HUES48 (cell line): ENCODE measurements at regions not wholly inside any gene's neighbourhood (a gene's known extent, or its start where the extent isn't known, plus 50 kb on each side); places are given as distances from the start of the nearest gene placed in this dataset.

ENCODE experiments used
- H3K27ac ChIP-seq: one replicate; pipeline ENCODE4 v1.7.0; 2013; ENCODE audit warnings: low read depth, low read length, inconsistent platforms
- H3K27me3 ChIP-seq: 2 replicates; pipeline ENCODE4 v1.6.1; 2013; ENCODE audit warnings: mild to moderate bottlenecking, low read length; ENCODE audit not compliant: control insufficient read depth, insufficient read depth
- H3K36me3 ChIP-seq: 2 replicates; pipeline ENCODE4 v1.6.1; 2013; ENCODE audit warnings: low read length; ENCODE audit not compliant: control insufficient read depth, insufficient read depth
- H3K4me1 ChIP-seq: 2 replicates; pipeline ENCODE4 v1.6.1; 2013; ENCODE audit warnings: mild to moderate bottlenecking, low read length; ENCODE audit not compliant: control insufficient read depth, insufficient read depth
- H3K4me3 ChIP-seq: 2 replicates; pipeline ENCODE4 v1.5.1; 2013; ENCODE audit warnings: mild to moderate bottlenecking, low read depth, low read length
- H3K9ac ChIP-seq: 2 replicates; pipeline ENCODE4 v1.6.1; 2013; ENCODE audit warnings: mild to moderate bottlenecking, low read depth, low read length, moderate library complexity
- H3K9me3 ChIP-seq: 2 replicates; pipeline ENCODE4 v1.6.1; 2013; ENCODE audit warnings: low read length; ENCODE audit not compliant: control insufficient read depth, insufficient read depth

- no peaks in the 10 kb centered on the region for H3K36me3 ChIP-seq
- no peaks in the 10 kb centered on the region for H3K4me1 ChIP-seq
- no peak overlapping the region for H3K4me3 ChIP-seq
- no peaks in the 10 kb centered on the region for H3K9me3 ChIP-seq
- no peak overlapping the region for H3K27ac ChIP-seq
- no peaks in the 10 kb centered on the region for H3K27me3 ChIP-seq
- no peak overlapping the region for H3K9ac ChIP-seq
Measured at GRCh38 chr13:111037927-111038326, 77.2 kb upstream of the ARHGEF7 start.

GRCh38 chr13:111036665-111037064, 78.4 kb upstream of the ARHGEF7 start:
- H3K4me3 ChIP-seq, result no peak overlapping the region
- no peak overlapping the region for H3K27ac ChIP-seq
- no peaks in the 10 kb centered on the region for H3K9me3 ChIP-seq
- no peaks in the 10 kb centered on the region for H3K36me3 ChIP-seq
- H3K27me3 ChIP-seq, result no peaks in the 10 kb centered on the region
- H3K9ac ChIP-seq, result no peak overlapping the region
- H3K4me1 ChIP-seq, result no peaks in the 10 kb centered on the region

GRCh38 chr13:111035861-111036260, 79.2 kb upstream of the ARHGEF7 start:
- Histone ChIP-seq H3K36me3 (no peaks in the 10 kb centered on the region), H3K27me3 (no peaks in the 10 kb centered on the region)

GRCh38 chr13:111034811-111035210, 80.3 kb upstream of the ARHGEF7 start:
- H3K4me1 ChIP-seq, result no peaks in the 10 kb centered on the region
- H3K27me3 ChIP-seq, result no peaks in the 10 kb centered on the region
- no peak overlapping the region for H3K4me3 ChIP-seq
- H3K9me3 ChIP-seq, result no peaks in the 10 kb centered on the region
- H3K9ac ChIP-seq, result no peak overlapping the region
- H3K27ac ChIP-seq, result no peak overlapping the region
- no peaks in the 10 kb centered on the region for H3K36me3 ChIP-seq

More at GRCh38 chr13:111035861-111036260, 79.2 kb upstream of the ARHGEF7 start:
- no peak overlapping the region for H3K4me3 ChIP-seq
- H3K4me1 ChIP-seq, result no peaks in the 10 kb centered on the region
- no peak overlapping the region for H3K9ac ChIP-seq
- no peak overlapping the region for H3K27ac ChIP-seq
- H3K9me3 ChIP-seq, result no peaks in the 10 kb centered on the region

- no peaks in the 10 kb centered on the region for H3K4me1 ChIP-seq
- no peak overlapping the region for H3K27ac ChIP-seq
- H3K27me3 ChIP-seq, result no peaks in the 10 kb centered on the region
- no peak overlapping the region for H3K4me3 ChIP-seq
- H3K36me3 ChIP-seq, result no peaks in the 10 kb centered on the region
- H3K9ac ChIP-seq, result no peak overlapping the region
- no peaks in the 10 kb centered on the region for H3K9me3 ChIP-seq
Measured at GRCh38 chr13:111033172-111034130, 81.7 kb upstream of the ARHGEF7 start.

GRCh38 chr13:111031531-111031961, 83.6 kb upstream of the ARHGEF7 start:
- Histone ChIP-seq H3K36me3 (no peaks in the 10 kb centered on the region), H3K9me3 (no peaks in the 10 kb centered on the region), H3K27ac (no peak overlapping the region), H3K4me1 (no peaks in the 10 kb centered on the region), H3K4me3 (no peak overlapping the region), H3K27me3 (no peaks in the 10 kb centered on the region), H3K9ac (no peak overlapping the region)

- Histone ChIP-seq H3K4me1 (no peaks in the 10 kb centered on the region), H3K27me3 (no peaks in the 10 kb centered on the region), H3K4me3 (no peak overlapping the region), H3K9ac (no peak overlapping the region), H3K9me3 (no peaks in the 10 kb centered on the region), H3K27ac (no peak overlapping the region), H3K36me3 (no peaks in the 10 kb centered on the region)
Measured at GRCh38 chr13:111029957-111030609, 85.0 kb upstream of the ARHGEF7 start.

- no peaks in the 10 kb centered on the region for H3K27me3 ChIP-seq
- no peaks in the 10 kb centered on the region for H3K9me3 ChIP-seq
- no peaks in the 10 kb centered on the region for H3K4me1 ChIP-seq
- no peaks in the 10 kb centered on the region for H3K36me3 ChIP-seq
- no peak overlapping the region for H3K4me3 ChIP-seq
- no peak overlapping the region for H3K9ac ChIP-seq
- H3K27ac ChIP-seq, result no peak overlapping the region
Measured at GRCh38 chr13:111027458-111028439, 87.4 kb upstream of the ARHGEF7 start.

GRCh38 chr13:111025310-111025709, 89.8 kb upstream of the ARHGEF7 start:
- H3K27ac ChIP-seq, result no peak overlapping the region
- no peaks in the 10 kb centered on the region for H3K36me3 ChIP-seq
- peaks cover 18% of the 10 kb centered on the region for H3K9me3 ChIP-seq
- no peak overlapping the region for H3K4me3 ChIP-seq
- no peaks in the 10 kb centered on the region for H3K4me1 ChIP-seq
- no peak overlapping the region for H3K9ac ChIP-seq
- no peaks in the 10 kb centered on the region for H3K27me3 ChIP-seq

- no peaks in the 10 kb centered on the region for H3K4me1 ChIP-seq
- no peaks in the 10 kb centered on the region for H3K27me3 ChIP-seq
- no peak overlapping the region for H3K9ac ChIP-seq
- no peak overlapping the region for H3K27ac ChIP-seq
- peaks cover 22% of the 10 kb centered on the region for H3K9me3 ChIP-seq
- H3K36me3 ChIP-seq, result no peaks in the 10 kb centered on the region
- H3K4me3 ChIP-seq, result no peak overlapping the region
Measured at GRCh38 chr13:111022886-111023285, 92.2 kb upstream of the ARHGEF7 start.
